Ovary (tissue), 7 donors: ENCODE measurements at regions not wholly inside any gene's neighbourhood (a gene's known extent, or its start where the extent isn't known, plus 50 kb on each side); places are given as distances from the start of the nearest gene placed in this dataset.

Experiments used
- DNase-seq, 5 donors: peaks; one replicate each; pipeline ENCODE4 v3.0.0-alpha.2; 2019 to 2020
- H3K27ac ChIP-seq, 2 donors: fragments of 200-600 bp; one replicate each; pipeline versions ENCODE4 v1.5.1 to v1.8.0; 2019 to 2022
- H3K27me3 ChIP-seq: fragments of 200-600 bp; one replicate; pipeline ENCODE4 v1.8.0; 2022
- H3K36me3 ChIP-seq: fragments of 200-600 bp; sonication (generic); one replicate; pipeline ENCODE4 v1.5.1; 2019
- H3K4me1 ChIP-seq: one replicate; pipeline ENCODE4 v1.8.1; 2013; ENCODE audit warnings: mild to moderate bottlenecking, moderate library complexity; ENCODE audit not compliant: insufficient read depth
- H3K4me3 ChIP-seq: fragments of 200-600 bp; sonication (generic); one replicate; pipeline ENCODE4 v1.5.1; 2017
- H3K9me3 ChIP-seq, 2 donors: fragments of 200-600 bp in 1 of 2; sonication (generic) in 1 of 2; one replicate each; pipeline versions ENCODE4 v1.5.1 to v1.8.1; 2013 to 2019; ENCODE audit warnings: mild to moderate bottlenecking in 1 of 2, moderate library complexity in 1 of 2
- CTCF ChIP-seq, 3 donors: fragments of 450-650 bp in 2 of 3; fragments of 200-600 bp in 1 of 3; IDR thresholded peaks; one replicate each; pipeline versions ENCODE4 v1.5.1 to v1.8.0; 2016 to 2022; ENCODE audit warnings: antibody characterized with exemption in 3 of 3, mild to moderate bottlenecking in 1 of 3
- EP300 ChIP-seq: sonication (generic); formaldehyde crosslinking; IDR thresholded peaks from one replicate; pipeline ENCODE4 v1.6.1; 2017; ENCODE audit warnings: antibody characterized with exemption
- POLR2A ChIP-seq: fragments of 450-650 bp; IDR thresholded peaks from one replicate; pipeline ENCODE4 v1.6.1; 2017; ENCODE audit warnings: antibody characterized with exemption, mild to moderate bottlenecking, moderate library complexity
- WGBS, 3 donors: extraction: QIAGEN DNeasy Blood & Tissue Kit in 1 of 3; methylation state at CpG; one replicate each; pipeline versions ENCODE4 v1.1.5 to v1.1.7; 2013 to 2017; 5-methylcytosine and 5-hydroxymethylcytosine counted together
- intact Hi-C, 4 donors: fragments of 100-400 bp; cut with DNase I; formaldehyde crosslinking; loops; one replicate each; pipeline versions ENCODE4 v1.11.0 to v1.15.1; 2022 to 2023
- donor health status: DM: no; HTN: no; CAD: no; lungs with moderate emphysema.
- donor health status: DM: no; HTN: no; CAD: no.
- donor health status: Bipolar disorder and iron deficiency.
- donor health status: DM: no; HTN: no; CAD: no.
- donor health status: DM: yes; HTN: yes; CAD: no.

GRCh38 chr3:159187706-159188105 is 385.9 kb downstream of the MFSD1 start:
- DNase-seq: no peak
- no peaks in the 10 kb centered on the region for H3K9me3 ChIP-seq
- no peak overlapping the region for H3K4me3 ChIP-seq
- no peaks in the 10 kb centered on the region for H3K27me3 ChIP-seq
- no peaks in the 10 kb centered on the region for H3K4me1 ChIP-seq
- no peaks in the 10 kb centered on the region for H3K36me3 ChIP-seq
- H3K27ac ChIP-seq: peak overlapping the region in 1 of 2 donors; percentile 34
- intact Hi-C loops: no loop called here
- TF ChIP-seq CTCF (IDR thresholded peaks at IDR 0.05) (no peak), EP300 (no peak), POLR2A (no peak)
- WGBS, 3 donors: 74 to 81% (median 78%) methylated on average over 6 of the region's 6 CpGs

- Histone ChIP-seq H3K27ac (no peak overlapping the region), H3K36me3 (no peaks in the 10 kb centered on the region), H3K4me1 (no peaks in the 10 kb centered on the region), H3K27me3 (no peaks in the 10 kb centered on the region), H3K9me3 (no peaks in the 10 kb centered on the region), H3K4me3 (no peak overlapping the region)
- intact Hi-C loops: no loop called here
- no peak for DNase-seq
- 62 to 71% (median 65%) methylated on average over 4 of the region's 4 CpGs for WGBS, 3 donors
- no peak for TF ChIP-seq CTCF (IDR thresholded peaks at IDR 0.05)
- TF ChIP-seq EP300: no peak
- TF ChIP-seq POLR2A: no peak
Measured at GRCh38 chr3:159189994-159190669, 388.3 kb downstream of the MFSD1 start.

GRCh38 chr3:159191447-159191846 is 389.6 kb downstream of the MFSD1 start:
- H3K4me3 ChIP-seq: no peak overlapping the region
- no peak overlapping the region for H3K27ac ChIP-seq
- no peaks in the 10 kb centered on the region for H3K4me1 ChIP-seq
- no peaks in the 10 kb centered on the region for H3K27me3 ChIP-seq
- no peak for TF ChIP-seq EP300
- TF ChIP-seq POLR2A: no peak
- TF ChIP-seq CTCF (IDR thresholded peaks at IDR 0.05): no peak
- 34 to 44% (median 36%) methylated on average over 4 of the region's 4 CpGs for WGBS, 3 donors
- no peak for DNase-seq
- no peaks in the 10 kb centered on the region for H3K9me3 ChIP-seq
- intact Hi-C loops: no loop called here
- no peaks in the 10 kb centered on the region for H3K36me3 ChIP-seq

GRCh38 chr3:159196359-159196758 is 394.5 kb downstream of the MFSD1 start:
- WGBS, 3 donors: 79 to 93% (median 90%) methylated on average over 1 of the region's 1 CpG
- no peak for DNase-seq
- no peaks in the 10 kb centered on the region for H3K36me3 ChIP-seq

More at GRCh38 chr3:159196359-159196758, 394.5 kb downstream of the MFSD1 start:
- TF ChIP-seq POLR2A: no peak
- no peak for TF ChIP-seq CTCF (IDR thresholded peaks at IDR 0.05)
- TF ChIP-seq EP300: no peak
- Histone ChIP-seq H3K9me3 (no peaks in the 10 kb centered on the region), H3K4me3 (no peak overlapping the region), H3K4me1 (no peaks in the 10 kb centered on the region), H3K27ac (no peak overlapping the region), H3K27me3 (no peaks in the 10 kb centered on the region)
- intact Hi-C loops: no loop called here
